VCaP (cell line): ENCODE measurements at regions not wholly inside any gene's neighbourhood (a gene's known extent, or its start where the extent isn't known, plus 50 kb on each side); places are given as distances from the start of the nearest gene placed in this dataset.

Experiments used
- H3K27ac ChIP-seq: fragments of 450-650 bp; 2 replicates; pipeline ENCODE4 v1.5.1; 2017
- CTCF ChIP-seq: fragments of 450-650 bp; conservative IDR thresholded peaks from 2 replicates; pipeline ENCODE4 v1.5.1; 2017; ENCODE audit warnings: mild to moderate bottlenecking, moderate library complexity

- H3K27ac ChIP-seq: peak overlapping the region; percentile 11; the same call in 1 of the 2 replicates
- TF ChIP-seq CTCF: no peak
These were observed 199.0 kb downstream of the ETS1 start for GRCh38 chr11:128388206-128388815.

GRCh38 chr11:128379587-128380580 lies 207.5 kb downstream of the ETS1 start:
- H3K27ac ChIP-seq: no peak overlapping the region
- no peak for TF ChIP-seq CTCF

GRCh38 chr11:128375961-128376360 lies 211.4 kb downstream of the ETS1 start:
- no peak overlapping the region for H3K27ac ChIP-seq

GRCh38 chr11:128374026-128374425 lies 213.3 kb downstream of the ETS1 start:
- TF ChIP-seq CTCF: no peak
- H3K27ac ChIP-seq: no peak overlapping the region

More at GRCh38 chr11:128375961-128376360, 211.4 kb downstream of the ETS1 start:
- TF ChIP-seq CTCF: no peak

GRCh38 chr11:128372977-128373376 lies 214.4 kb downstream of the ETS1 start:
- H3K27ac ChIP-seq: no peak overlapping the region
- TF ChIP-seq CTCF: no peak

- no peak overlapping the region for H3K27ac ChIP-seq
- no peak for TF ChIP-seq CTCF
These were observed 219.8 kb downstream of the ETS1 start for GRCh38 chr11:128367573-128367972.

- TF ChIP-seq CTCF: no peak
- H3K27ac ChIP-seq: no peak overlapping the region
These were observed 222.3 kb downstream of the ETS1 start for GRCh38 chr11:128365044-128365443.
